SK-N-SH (cell line): ENCODE measurements at regions not wholly inside any gene's neighbourhood (a gene's known extent, or its start where the extent isn't known, plus 50 kb on each side); places are given as distances from the start of the nearest gene placed in this dataset.

ENCODE experiments used
- CTCF ChIA-PET: fragments of 300-600, 350-600 bp; formaldehyde crosslinking; extraction: SDS; loops from one replicate; lab custom pipeline; 2021; lab: Yijun Ruan, JAX
- POLR2A ChIA-PET: fragments of 350-600 bp; sonication (Branson Sonifier 250); formaldehyde crosslinking; extraction: SDS; loops from one replicate; lab custom pipeline; 2020; ENCODE audit warnings: antibody characterized with exemption, inconsistent platforms; lab: Yijun Ruan, JAX
- DNase-seq: peaks from one replicate; pipeline ENCODE4 v3.0.0; 2012
- H2AFZ ChIP-seq: fragments of 200-600 bp; sonication (generic); 2 replicates; pipeline ENCODE4 v1.8.1; 2016; ENCODE audit warnings: antibody characterized with exemption, mild to moderate bottlenecking, low read depth
- H3F3A ChIP-seq: fragments of 200-600 bp; sonication (generic); replicated peaks from 2 replicates; pipeline ENCODE3; 2016; ENCODE audit warnings: antibody characterized with exemption, mild to moderate bottlenecking; ENCODE audit not compliant: insufficient read depth
- H3K27ac ChIP-seq, 2 experiments: fragments of 200-500 bp in 1 of 2; fragments of 200-600 bp in 1 of 2; sonication (Bioruptor generic) in 1 of 2; sonication (generic), shearing (Covaris generic) in 1 of 2; 2 replicates each; pipeline versions ENCODE4 v1.5.1 to v1.6.1; 2014 to 2016; ENCODE audit warnings: low read depth in 2 of 2, inconsistent platforms in 1 of 2, low read length in 1 of 2, mild to moderate bottlenecking in 1 of 2, mixed read lengths in 1 of 2
- H3K27me3 ChIP-seq: fragments of 200-600 bp; sonication (generic), shearing (Covaris generic); 2 replicates; pipeline ENCODE4 v1.6.1; 2016; ENCODE audit warnings: mixed run types; ENCODE audit not compliant: insufficient read depth
- H3K36me3 ChIP-seq, 2 experiments: fragments of 200-500 bp in 1 of 2; fragments of 200-600 bp in 1 of 2; sonication (Bioruptor generic) in 1 of 2; sonication (generic) in 1 of 2; replicated peaks in 1 of 2; 2 replicates each; pipeline versions ENCODE3 to v1.5.1; 2014 to 2016; ENCODE audit warnings: low read length in 1 of 2, mild to moderate bottlenecking in 1 of 2; ENCODE audit not compliant: insufficient read depth in 2 of 2, control insufficient read depth in 1 of 2
- H3K4me1 ChIP-seq, 2 experiments: fragments of 200-500 bp in 1 of 2; fragments of 200-600 bp in 1 of 2; sonication (Bioruptor generic) in 1 of 2; sonication (generic), shearing (Covaris generic) in 1 of 2; 2 replicates each; pipeline versions ENCODE4 v1.5.1 to v1.6.1; 2014 to 2016; ENCODE audit warnings: low read depth in 1 of 2, low read length in 1 of 2, mixed run types in 1 of 2; ENCODE audit not compliant: insufficient read depth in 2 of 2, control insufficient read depth in 1 of 2
- H3K4me2 ChIP-seq: fragments of 200-600 bp; sonication (generic), shearing (Covaris generic); 2 replicates; pipeline ENCODE4 v1.6.1; 2017; ENCODE audit warnings: mixed run types
- H3K4me3 ChIP-seq, 2 experiments: fragments of 200-500 bp in 1 of 2; fragments of 200-600 bp in 1 of 2; sonication (Bioruptor generic) in 1 of 2; sonication (generic), shearing (Covaris generic) in 1 of 2; 2 replicates each; pipeline versions ENCODE4 v1.5.1 to v1.8.1; 2014 to 2016; ENCODE audit warnings: low read depth in 2 of 2, inconsistent platforms in 1 of 2, low read length in 1 of 2, mild to moderate bottlenecking in 1 of 2, mixed read lengths in 1 of 2, moderate library complexity in 1 of 2
- H3K79me2 ChIP-seq: fragments of 200-600 bp; sonication (generic); 2 replicates; pipeline ENCODE4 v1.8.1; 2017; ENCODE audit warnings: mild to moderate bottlenecking; ENCODE audit not compliant: insufficient read depth
- H3K9ac ChIP-seq: fragments of 200-600 bp; sonication (generic); 2 replicates; pipeline ENCODE4 v1.6.1; 2017; ENCODE audit warnings: mixed run types
- H3K9me2 ChIP-seq: fragments of 200-600 bp; sonication (generic); 2 replicates; pipeline ENCODE4 v1.6.1; 2017; ENCODE audit warnings: mixed run types
- H3K9me3 ChIP-seq: fragments of 200-600 bp; sonication (generic); 2 replicates; pipeline ENCODE4 v1.6.1; 2017; ENCODE audit warnings: mixed run types, mild to moderate bottlenecking, moderate library complexity
- H4K20me1 ChIP-seq: fragments of 200-600 bp; sonication (generic); 2 replicates; pipeline ENCODE4 v1.6.1; 2017; ENCODE audit warnings: mild to moderate bottlenecking, mixed run types; ENCODE audit not compliant: insufficient read depth
- CHD2 ChIP-seq: fragments of 150-350 bp; IDR thresholded peaks from 2 replicates; pipeline ENCODE4 v1.6.1; 2018; ENCODE audit warnings: low read length; ENCODE audit not compliant: partially characterized antibody
- ELF1 ChIP-seq: IDR thresholded peaks from 2 replicates; pipeline ENCODE4 v1.4.0; 2012
- EZH2phosphoT487 ChIP-seq: fragments of 200-600 bp; sonication (generic); IDR thresholded peaks from 2 replicates; pipeline ENCODE4 v1.6.1; 2017; ENCODE audit warnings: low read depth, mixed run types, mild to moderate bottlenecking, antibody characterized with exemption, moderate library complexity, borderline replicate concordance
- GATA2 ChIP-seq: sonication (generic); formaldehyde crosslinking; IDR thresholded peaks from 2 replicates; pipeline ENCODE4 v1.5.0; 2020; ENCODE audit warnings: mild to moderate bottlenecking, missing genetic modification reagents
- JUND ChIP-seq: IDR thresholded peaks from 2 replicates; pipeline ENCODE4 v1.4.0; 2012
- MEF2A ChIP-seq: IDR thresholded peaks from 2 replicates; pipeline ENCODE4 v1.4.0; 2012; ENCODE audit warnings: low read depth, borderline replicate concordance
- MXI1 ChIP-seq: IDR thresholded peaks from 2 replicates; pipeline ENCODE4 v1.6.1; 2012; ENCODE audit warnings: mild to moderate bottlenecking, low read depth, low read length, improper control_type of control experiment
- NFIC ChIP-seq: IDR thresholded peaks from 2 replicates; pipeline ENCODE4 v1.4.0; 2012; ENCODE audit warnings: borderline replicate concordance
- POLR2AphosphoS5 ChIP-seq: IDR thresholded peaks from 2 replicates; pipeline ENCODE4 v1.6.1; 2012; ENCODE audit warnings: low read depth, low read length
- RAD21 ChIP-seq: IDR thresholded peaks from 2 replicates; pipeline ENCODE4 v1.6.1; 2012; ENCODE audit warnings: mild to moderate bottlenecking, low read length
- RCOR1 ChIP-seq: fragments of 150-350 bp; IDR thresholded peaks from 2 replicates; pipeline ENCODE4 v1.6.1; 2017; ENCODE audit warnings: antibody characterized with exemption, low read length
- REST ChIP-seq: IDR thresholded peaks from 2 replicates; pipeline ENCODE4 v1.6.1; 2012; ENCODE audit warnings: mild to moderate bottlenecking, low read depth, low read length, moderate library complexity
- SIN3A ChIP-seq: IDR thresholded peaks from 2 replicates; pipeline ENCODE4 v1.6.1; 2012; ENCODE audit warnings: low read depth, mild to moderate bottlenecking, low read length, moderate library complexity, borderline replicate concordance
- SMC3 ChIP-seq: IDR thresholded peaks from 2 replicates; pipeline ENCODE4 v1.6.1; 2012; ENCODE audit warnings: low read depth, low read length, improper control_type of control experiment
- USF2 ChIP-seq: fragments of 150-350 bp; IDR thresholded peaks from 2 replicates; pipeline ENCODE4 v1.6.1; 2017; ENCODE audit warnings: antibody characterized with exemption, low read length, low read depth, borderline replicate concordance
- ZBTB33 ChIP-seq: IDR thresholded peaks from 2 replicates; pipeline ENCODE4 v1.4.0; 2012; ENCODE audit warnings: low read depth, borderline replicate concordance
- WGBS: methylation state at CpG from one replicate; pipeline ENCODE4 v1.1.6; 2017; ENCODE audit warnings: low lambda C conversion rate; 5-methylcytosine and 5-hydroxymethylcytosine counted together
- TF ChIP-seq, protein P1 (sequence below): fragments of 150-350 bp; IDR thresholded peaks from 2 replicates; pipeline ENCODE4 v1.6.1; 2016; ENCODE audit warnings: mild to moderate bottlenecking, low read depth, low read length
- TF ChIP-seq, protein P2 (sequence below): IDR thresholded peaks from 2 replicates; pipeline ENCODE4 v1.4.0; 2012; ENCODE audit warnings: low read depth

DNA sequence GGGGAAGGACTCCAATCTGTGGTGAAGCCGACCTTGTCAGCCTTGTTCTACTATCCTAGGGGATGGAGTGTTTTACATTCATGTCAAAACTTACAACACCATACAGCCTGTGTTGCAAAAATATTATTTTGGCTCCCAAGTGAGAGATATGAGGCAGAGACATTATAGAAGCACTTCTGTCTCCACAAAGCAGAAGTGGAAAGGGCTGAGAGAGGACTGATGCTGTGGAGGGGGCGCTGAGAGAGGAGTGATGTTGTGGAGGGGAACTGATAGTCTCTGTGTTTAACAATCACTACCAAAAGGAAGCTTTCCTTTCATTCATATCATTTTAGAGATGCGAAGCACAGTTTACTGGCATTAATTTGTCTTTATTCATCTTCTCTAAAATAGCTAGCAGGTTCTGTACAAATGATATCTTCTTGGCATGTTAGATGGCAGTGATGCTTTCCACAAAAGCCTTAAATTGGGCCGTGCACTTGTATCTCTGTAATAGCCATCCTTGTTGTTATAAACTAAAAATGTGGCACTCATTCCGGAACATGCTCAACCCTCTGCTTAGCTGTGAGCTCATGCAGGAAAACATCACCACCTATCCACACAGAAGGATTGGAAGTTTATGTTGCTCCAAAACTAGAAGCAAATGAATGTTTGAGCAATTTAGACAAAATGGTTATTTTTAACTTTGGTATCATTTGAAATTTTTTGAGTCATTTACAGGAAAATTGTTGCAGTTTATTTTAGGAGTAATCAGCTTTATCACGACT, 134.6 kb upstream of the TP63 start:
- no peaks in the 10 kb centered on the region for H3F3A ChIP-seq
- no peak overlapping the region for H3K27ac ChIP-seq
- H3K4me2 ChIP-seq: no peak overlapping the region
- no peaks in the 10 kb centered on the region for H3K36me3 ChIP-seq
- H3K9me3 ChIP-seq: no peaks in the 10 kb centered on the region
- TF ChIP-seq MXI1: no peak
- TF ChIP-seq REST: no peak
- TF ChIP-seq GATA2 (CRISPR knock-in tag): no peak
- TF ChIP-seq MEF2A: no peak
- TF ChIP-seq EZH2phosphoT487: no peak
- TF ChIP-seq ELF1: no peak
- TF ChIP-seq NFIC: no peak
- TF ChIP-seq SMC3: no peak
- TF ChIP-seq RCOR1: no peak
- no peak for TF ChIP-seq SIN3A
- TF ChIP-seq POLR2AphosphoS5: no peak
- TF ChIP-seq JUND: no peak
- TF ChIP-seq, all 33 proteins: peak for 0
- Histone ChIP-seq H3K4me1 (no peaks in the 10 kb centered on the region; a peak in 1 of 4 replicates), H3K9ac (no peak overlapping the region), H4K20me1 (no peaks in the 10 kb centered on the region), H3K4me3 (no peak overlapping the region), H3K27me3 (no peaks in the 10 kb centered on the region), H3K9me2 (no peaks in the 10 kb centered on the region), H3K79me2 (no peaks in the 10 kb centered on the region), H2AFZ (no peak overlapping the region)
- no peak for DNase-seq
- POLR2A ChIA-PET: no interaction called here
- 18% methylated on average over 6 of the region's 6 CpGs for WGBS
- CTCF ChIA-PET: no interaction called here

DNA sequence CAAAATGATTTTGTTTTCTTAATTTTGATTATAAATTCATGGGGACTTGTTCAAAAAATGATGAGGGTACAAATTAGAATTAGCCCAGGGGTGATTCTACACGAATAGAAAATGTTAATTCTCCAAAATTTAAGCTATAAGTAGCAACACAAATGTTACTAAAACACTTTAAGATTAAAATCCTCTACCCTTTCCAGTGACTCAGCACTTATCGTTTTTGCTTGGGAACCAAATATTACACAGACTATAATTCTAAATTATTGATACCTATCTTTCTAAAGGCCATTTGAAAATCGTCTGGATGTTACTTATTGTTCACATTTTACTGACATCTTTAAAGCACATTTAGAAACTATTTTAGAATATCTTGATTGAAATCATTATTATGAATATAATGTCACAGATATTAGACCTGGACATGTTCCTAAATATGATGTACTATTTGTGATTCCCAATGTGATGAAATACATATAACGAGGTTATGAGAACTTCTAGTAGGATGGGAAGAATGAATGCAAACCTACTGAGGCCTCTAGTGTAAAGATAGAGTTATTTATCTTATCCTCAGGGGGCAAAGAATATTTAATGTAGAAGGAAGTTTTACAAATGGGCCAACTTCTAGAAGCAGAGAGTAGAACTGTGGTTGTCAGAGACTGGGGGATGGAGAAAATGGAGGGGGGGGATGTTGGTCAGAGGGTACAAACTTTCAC, 132.0 kb upstream of the TP63 start:
- H2AFZ ChIP-seq: no peak overlapping the region
- H3K27me3 ChIP-seq: no peaks in the 10 kb centered on the region
- no peak for DNase-seq
- POLR2A ChIA-PET: no interaction called here
- H3K4me1 ChIP-seq: no peaks in the 10 kb centered on the region; a peak in 1 of 4 replicates
- no peaks in the 10 kb centered on the region for H3F3A ChIP-seq
- no peaks in the 10 kb centered on the region for H3K9me3 ChIP-seq
- no peak overlapping the region for H3K27ac ChIP-seq
- no peaks in the 10 kb centered on the region for H4K20me1 ChIP-seq
- no peaks in the 10 kb centered on the region for H3K9me2 ChIP-seq
- no peak overlapping the region for H3K9ac ChIP-seq
- TF ChIP-seq ELF1: no peak
- TF ChIP-seq CHD2: no peak
- TF ChIP-seq ZBTB33: no peak
- TF ChIP-seq JUND: no peak
- TF ChIP-seq, protein P1, sequence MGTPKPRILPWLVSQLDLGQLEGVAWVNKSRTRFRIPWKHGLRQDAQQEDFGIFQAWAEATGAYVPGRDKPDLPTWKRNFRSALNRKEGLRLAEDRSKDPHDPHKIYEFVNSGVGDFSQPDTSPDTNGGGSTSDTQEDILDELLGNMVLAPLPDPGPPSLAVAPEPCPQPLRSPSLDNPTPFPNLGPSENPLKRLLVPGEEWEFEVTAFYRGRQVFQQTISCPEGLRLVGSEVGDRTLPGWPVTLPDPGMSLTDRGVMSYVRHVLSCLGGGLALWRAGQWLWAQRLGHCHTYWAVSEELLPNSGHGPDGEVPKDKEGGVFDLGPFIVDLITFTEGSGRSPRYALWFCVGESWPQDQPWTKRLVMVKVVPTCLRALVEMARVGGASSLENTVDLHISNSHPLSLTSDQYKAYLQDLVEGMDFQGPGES: no peak
- no peak for TF ChIP-seq USF2
- no peak for TF ChIP-seq RAD21
- TF ChIP-seq, protein P2, sequence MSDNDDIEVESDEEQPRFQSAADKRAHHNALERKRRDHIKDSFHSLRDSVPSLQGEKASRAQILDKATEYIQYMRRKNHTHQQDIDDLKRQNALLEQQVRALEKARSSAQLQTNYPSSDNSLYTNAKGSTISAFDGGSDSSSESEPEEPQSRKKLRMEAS: no peak
- TF ChIP-seq, all 33 proteins: peak for 0
- H3K4me3 ChIP-seq: no peak overlapping the region
- no peaks in the 10 kb centered on the region for H3K79me2 ChIP-seq
- 4% methylated on average over 4 of the region's 4 CpGs for WGBS
- H3K36me3 ChIP-seq: no peaks in the 10 kb centered on the region
- CTCF ChIA-PET: no interaction called here
- no peak overlapping the region for H3K4me2 ChIP-seq
